DOHH2 (cell line): ENCODE measurements at regions not wholly inside any gene's neighbourhood (a gene's known extent, or its start where the extent isn't known, plus 50 kb on each side); places are given as distances from the start of the nearest gene placed in this dataset.

Experiments used
- H3F3A ChIP-seq: fragments of 200-600 bp; sonication (generic), shearing (Covaris generic); 2 replicates; pipeline ENCODE4 v1.6.0; 2016; ENCODE audit warnings: antibody characterized with exemption, mild to moderate bottlenecking; ENCODE audit not compliant: control insufficient read depth, insufficient read depth
- H3K27ac ChIP-seq: fragments of 200-600 bp; sonication (generic); 2 replicates; pipeline ENCODE4 v1.5.1; 2014; ENCODE audit warnings: low read depth, mild to moderate bottlenecking, low read length, moderate library complexity
- H3K27me3 ChIP-seq: fragments of 200-600 bp; sonication (generic); 2 replicates; pipeline ENCODE4 v1.6.1; 2014; ENCODE audit warnings: mild to moderate bottlenecking, low read length, mixed read lengths; ENCODE audit not compliant: control insufficient read depth
- H3K36me3 ChIP-seq: fragments of 200-600 bp; sonication (generic); 2 replicates; pipeline ENCODE4 v1.6.1; 2014; ENCODE audit warnings: mild to moderate bottlenecking, low read length, moderate library complexity, mixed read lengths; ENCODE audit not compliant: control insufficient read depth
- H3K4me1 ChIP-seq: fragments of 200-600 bp; sonication (generic); 2 replicates; pipeline ENCODE4 v1.6.1; 2014; ENCODE audit warnings: mild to moderate bottlenecking, low read length, mixed read lengths; ENCODE audit not compliant: control insufficient read depth
- H3K4me2 ChIP-seq: fragments of 200-600 bp; sonication (generic); 2 replicates; pipeline ENCODE4 v1.6.0; 2014; ENCODE audit warnings: mild to moderate bottlenecking, low read length, moderate library complexity
- H3K4me3 ChIP-seq: fragments of 200-600 bp; sonication (generic); 2 replicates; pipeline ENCODE4 v1.5.1; 2014; ENCODE audit warnings: mild to moderate bottlenecking, low read length, mixed read lengths
- H3K79me2 ChIP-seq: fragments of 200-600 bp; sonication (generic); 2 replicates; pipeline ENCODE4 v1.6.1; 2014; ENCODE audit warnings: mild to moderate bottlenecking, low read length, mixed read lengths; ENCODE audit not compliant: control insufficient read depth
- H3K9me2 ChIP-seq: fragments of 200-600 bp; sonication (generic); replicated peaks from 2 replicates; pipeline ENCODE4 v1.6.1; 2014; ENCODE audit warnings: mild to moderate bottlenecking, low read length, mixed read lengths; ENCODE audit not compliant: control insufficient read depth
- H3K9me3 ChIP-seq: fragments of 200-600 bp; sonication (generic); 2 replicates; pipeline ENCODE4 v1.6.1; 2014; ENCODE audit warnings: antibody characterized with exemption, low read length, mixed read lengths; ENCODE audit not compliant: control insufficient read depth, insufficient read depth
- H4K20me1 ChIP-seq: fragments of 200-600 bp; sonication (generic); 2 replicates; pipeline ENCODE4 v1.6.0; 2014; ENCODE audit warnings: low read depth, mild to moderate bottlenecking, antibody characterized with exemption, low read length, moderate library complexity; ENCODE audit not compliant: control insufficient read depth, insufficient read depth
- EZH2phosphoT487 ChIP-seq: fragments of 200-600 bp; sonication (generic); IDR thresholded peaks from 2 replicates; pipeline ENCODE4 v1.6.1; 2017; ENCODE audit warnings: borderline replicate concordance, mild to moderate bottlenecking, antibody characterized with exemption, low read length, moderate library complexity, mixed read lengths
- TF ChIP-seq, protein P1 (sequence below): fragments of 200-600 bp; sonication (generic); IDR thresholded peaks from one replicate; pipeline ENCODE4 v1.5.1; 2014; ENCODE audit warnings: antibody characterized with exemption, mild to moderate bottlenecking, low read depth, low read length; ENCODE audit not compliant: poor library complexity, severe bottlenecking

DNA sequence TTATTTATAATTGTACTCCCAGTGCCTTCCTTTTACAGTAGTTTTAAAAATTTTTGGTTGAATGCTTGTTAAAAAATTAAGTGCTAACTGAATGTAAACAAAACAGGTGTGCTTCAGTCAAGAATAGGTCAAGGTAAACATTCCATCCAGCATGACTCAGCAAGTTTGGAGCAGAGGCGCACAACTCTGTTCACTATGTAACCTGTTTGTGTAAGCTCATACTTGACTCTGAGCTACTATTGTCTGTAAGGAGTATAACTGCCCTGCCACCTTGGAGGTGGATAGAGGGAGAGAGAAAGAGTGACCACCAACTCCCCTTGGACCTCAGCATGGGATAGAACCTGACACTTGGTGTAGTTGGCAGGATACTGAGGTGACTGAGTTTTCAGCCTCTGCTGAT lies 207.4 kb upstream of the SYT4 start:
- Histone ChIP-seq H3K4me2 (no peak overlapping the region), H3K36me3 (no peaks in the 10 kb centered on the region)

DNA sequence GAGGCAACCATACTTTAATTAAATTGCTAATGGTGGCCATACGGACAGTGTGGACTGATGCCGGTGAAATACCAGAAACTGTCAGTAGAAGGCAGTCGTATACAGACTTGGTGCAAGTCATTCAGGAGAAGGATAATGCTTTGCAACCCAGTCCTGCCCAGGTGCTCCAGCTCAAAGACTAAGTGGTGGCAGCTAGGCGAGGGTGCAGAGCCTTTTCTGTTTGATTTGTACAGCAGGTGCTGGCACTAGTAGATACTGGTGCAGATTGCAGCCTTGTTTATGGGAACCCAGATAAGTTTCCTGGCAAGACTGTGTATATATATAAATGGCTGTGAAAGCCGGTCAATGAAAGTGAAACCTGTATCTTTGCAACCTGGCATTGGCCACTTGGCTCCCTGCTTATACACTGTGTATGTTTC lies 208.3 kb upstream of the SYT4 start:
- H3K4me1 ChIP-seq, result no peaks in the 10 kb centered on the region
- TF ChIP-seq, protein P1, sequence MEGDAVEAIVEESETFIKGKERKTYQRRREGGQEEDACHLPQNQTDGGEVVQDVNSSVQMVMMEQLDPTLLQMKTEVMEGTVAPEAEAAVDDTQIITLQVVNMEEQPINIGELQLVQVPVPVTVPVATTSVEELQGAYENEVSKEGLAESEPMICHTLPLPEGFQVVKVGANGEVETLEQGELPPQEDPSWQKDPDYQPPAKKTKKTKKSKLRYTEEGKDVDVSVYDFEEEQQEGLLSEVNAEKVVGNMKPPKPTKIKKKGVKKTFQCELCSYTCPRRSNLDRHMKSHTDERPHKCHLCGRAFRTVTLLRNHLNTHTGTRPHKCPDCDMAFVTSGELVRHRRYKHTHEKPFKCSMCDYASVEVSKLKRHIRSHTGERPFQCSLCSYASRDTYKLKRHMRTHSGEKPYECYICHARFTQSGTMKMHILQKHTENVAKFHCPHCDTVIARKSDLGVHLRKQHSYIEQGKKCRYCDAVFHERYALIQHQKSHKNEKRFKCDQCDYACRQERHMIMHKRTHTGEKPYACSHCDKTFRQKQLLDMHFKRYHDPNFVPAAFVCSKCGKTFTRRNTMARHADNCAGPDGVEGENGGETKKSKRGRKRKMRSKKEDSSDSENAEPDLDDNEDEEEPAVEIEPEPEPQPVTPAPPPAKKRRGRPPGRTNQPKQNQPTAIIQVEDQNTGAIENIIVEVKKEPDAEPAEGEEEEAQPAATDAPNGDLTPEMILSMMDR, result no peak
- TF ChIP-seq EZH2phosphoT487, result no peak
- no peak overlapping the region for H3K4me3 ChIP-seq

More for the DNA sequence above, 207.4 kb upstream of the SYT4 start:
- no peaks in the 10 kb centered on the region for H3F3A ChIP-seq
- H3K27me3 ChIP-seq, result no peaks in the 10 kb centered on the region
- no peaks in the 10 kb centered on the region for H4K20me1 ChIP-seq
- H3K9me3 ChIP-seq, result peaks cover 17% of the 10 kb centered on the region; the same call in 1 of the 2 replicates
- no peaks in the 10 kb centered on the region for H3K4me1 ChIP-seq
- no peaks in the 10 kb centered on the region for H3K9me2 ChIP-seq
- H3K4me3 ChIP-seq, result no peak overlapping the region
- H3K27ac ChIP-seq, result no peak overlapping the region
- TF ChIP-seq EZH2phosphoT487, result no peak
- TF ChIP-seq, protein P1, result no peak
- no peaks in the 10 kb centered on the region for H3K79me2 ChIP-seq

DNA sequence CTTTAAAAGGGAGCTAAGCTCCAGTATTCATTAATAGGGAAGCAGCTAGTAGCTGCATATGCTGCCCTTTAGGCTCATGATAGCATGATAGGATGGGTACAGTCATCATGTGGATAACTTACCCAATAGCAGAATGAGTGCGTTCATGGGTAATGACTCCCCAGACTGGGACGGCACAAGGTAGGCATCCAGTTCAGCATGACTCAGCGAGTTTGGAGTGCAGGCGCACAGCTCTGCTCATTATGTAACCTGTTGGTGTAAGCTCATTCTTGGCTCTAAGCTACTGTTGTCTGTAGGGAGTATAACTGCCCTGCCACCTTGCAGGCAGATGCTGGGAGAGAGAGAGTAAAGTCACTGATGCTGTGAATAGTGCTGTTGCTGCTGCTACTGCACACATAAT lies 209.2 kb upstream of the SYT4 start:
- Histone ChIP-seq H3K4me1 (no peaks in the 10 kb centered on the region), H3K27me3 (no peaks in the 10 kb centered on the region), H3K9me3 (peaks cover 17% of the 10 kb centered on the region; the same call in 1 of the 2 replicates), H4K20me1 (no peaks in the 10 kb centered on the region), H3K36me3 (no peaks in the 10 kb centered on the region), H3K27ac (no peak overlapping the region), H3K9me2 (no peaks in the 10 kb centered on the region), H3K79me2 (no peaks in the 10 kb centered on the region), H3F3A (no peaks in the 10 kb centered on the region), H3K4me3 (no peak overlapping the region), H3K4me2 (no peak overlapping the region)
- TF ChIP-seq EZH2phosphoT487, result no peak
- TF ChIP-seq, protein P1, result no peak

More for the DNA sequence above, 208.3 kb upstream of the SYT4 start:
- Histone ChIP-seq H3K27me3 (no peaks in the 10 kb centered on the region), H3K9me3 (peaks cover 17% of the 10 kb centered on the region; the same call in 1 of the 2 replicates), H3K27ac (no peak overlapping the region), H3K9me2 (no peaks in the 10 kb centered on the region), H4K20me1 (no peaks in the 10 kb centered on the region), H3K79me2 (no peaks in the 10 kb centered on the region), H3K4me2 (no peak overlapping the region), H3K36me3 (no peaks in the 10 kb centered on the region), H3F3A (no peaks in the 10 kb centered on the region)
